Uterus (tissue), 2 donors: ENCODE measurements at regions not wholly inside any gene's neighbourhood (a gene's known extent, or its start where the extent isn't known, plus 50 kb on each side); places are given as distances from the start of the nearest gene placed in this dataset.

Source experiments
- CTCF ChIP-seq, 4 experiments: fragments of 200-600 bp in 2 of 4; fragments of 450-650 bp in 2 of 4; sonication (generic) in 2 of 4; IDR thresholded peaks; one replicate each; pipeline ENCODE4 v1.5.1; 2016 to 2019; ENCODE audit warnings: antibody characterized with exemption in 4 of 4, mild to moderate bottlenecking in 2 of 4, moderate library complexity in 1 of 4
- POLR2A ChIP-seq, 2 donors: fragments of 450-650 bp; IDR thresholded peaks; one replicate each; pipeline ENCODE4 v1.6.1; 2016; ENCODE audit warnings: antibody characterized with exemption in 2 of 2, mild to moderate bottlenecking in 1 of 2, moderate library complexity in 1 of 2

DNA sequence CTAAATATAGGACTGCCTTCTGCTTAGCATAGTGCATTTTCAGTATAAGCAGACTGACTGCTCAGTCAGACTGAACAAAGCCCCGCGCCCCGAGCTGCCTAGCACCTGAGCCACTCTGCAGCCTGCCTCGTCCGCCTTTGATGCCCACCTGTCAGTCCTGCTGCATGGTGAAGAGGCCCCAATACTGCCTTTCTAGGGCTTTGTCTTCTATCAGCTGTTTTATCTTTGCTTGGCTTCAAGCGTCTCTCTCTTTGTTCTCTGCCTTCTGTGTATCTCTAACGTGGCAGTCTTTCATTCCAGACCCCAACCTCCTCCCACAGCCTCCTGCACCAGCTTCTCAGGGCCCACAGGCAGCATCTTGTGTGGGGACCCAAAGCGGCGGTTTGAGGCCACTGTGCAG is 1001.0 kb downstream of the VRK1 start:
- TF ChIP-seq CTCF (IDR thresholded peaks at IDR 0.05) (no peak), POLR2A (IDR thresholded peaks at IDR 0.05) (no peak)
